A673 (cell line): ENCODE measurements at regions not wholly inside any gene's neighbourhood (a gene's known extent, or its start where the extent isn't known, plus 50 kb on each side); places are given as distances from the start of the nearest gene placed in this dataset.

Source experiments
- CTCF ChIP-seq: fragments of 300-800, 200-600 bp; sonication (generic); conservative IDR thresholded peaks from 2 replicates; pipeline ENCODE4 v1.5.1; 2017; ENCODE audit warnings: low read depth, mild to moderate bottlenecking, antibody characterized with exemption, low read length, moderate library complexity, mixed read lengths
- EZH2 ChIP-seq: fragments of 200-600 bp; sonication (generic); IDR thresholded peaks from 2 replicates; pipeline ENCODE4 v1.6.1; 2017; ENCODE audit warnings: borderline replicate concordance, low read depth, mild to moderate bottlenecking, mixed read lengths, antibody characterized with exemption, low read length; ENCODE audit not compliant: poor library complexity, severe bottlenecking

DNA sequence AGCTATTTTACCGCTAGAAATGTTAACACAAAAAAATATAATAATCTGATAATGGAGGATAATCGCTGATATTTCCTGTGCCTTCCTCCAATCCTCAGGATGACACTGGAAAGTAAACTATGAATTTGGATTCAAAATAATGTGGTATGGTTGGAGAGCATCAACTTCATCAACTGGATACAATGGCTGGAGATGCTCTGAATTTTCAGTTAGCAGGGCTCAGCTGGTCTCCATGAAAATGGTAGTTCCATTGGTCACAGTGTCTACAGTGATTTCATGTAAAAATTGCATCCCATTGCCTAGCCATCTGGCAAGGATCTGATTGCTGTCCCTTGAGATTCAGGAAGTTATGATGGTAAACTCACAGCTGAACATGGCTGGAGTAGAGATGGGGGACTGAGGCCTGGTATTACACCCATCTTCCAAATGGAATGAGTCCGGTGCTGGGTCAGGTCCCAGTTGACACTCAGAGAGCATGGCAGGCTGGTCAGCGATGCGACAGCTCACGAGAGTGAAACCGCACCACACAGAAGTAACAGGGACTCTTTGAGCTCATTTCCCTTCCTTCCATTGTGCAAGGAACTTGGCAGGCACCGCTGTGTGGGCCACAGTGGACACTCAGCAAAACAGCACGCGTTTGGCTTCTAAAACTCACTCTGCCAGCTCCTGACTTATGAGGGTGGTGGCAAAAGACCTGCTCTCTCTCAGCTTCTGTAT is 142.4 kb upstream of the TNFAIP3 start:
- no peak for TF ChIP-seq CTCF
- no peak for TF ChIP-seq EZH2
